ENCODE measurements at regions not wholly inside any gene's neighbourhood (a gene's known extent, or its start where the extent isn't known, plus 50 kb on each side); places are given as distances from the start of the nearest gene placed in this dataset.

GRCh38 chr5:21680196-21680595, 1172.9 kb downstream of the CDH12 start:
- intact Hi-C loops (cut with DNase I) = no loop called here
- no peak for DNase-seq
- no peak overlapping the region for H3K4me3 ChIP-seq
- H3K27ac ChIP-seq = no peak overlapping the region
- H3K36me3 ChIP-seq = no peaks in the 10 kb centered on the region
- no peaks in the 10 kb centered on the region for H3K4me1 ChIP-seq
- H3K27me3 ChIP-seq = no peaks in the 10 kb centered on the region
- H3K9me3 ChIP-seq = no peaks in the 10 kb centered on the region
- TF ChIP-seq POLR2AphosphoS5 (IDR thresholded peaks at IDR 0.05) (no peak), POLR2A (IDR thresholded peaks at IDR 0.05) (no peak), EP300 (IDR thresholded peaks at IDR 0.05) (no peak), CTCF (IDR thresholded peaks at IDR 0.05) (no peak)

DNA sequence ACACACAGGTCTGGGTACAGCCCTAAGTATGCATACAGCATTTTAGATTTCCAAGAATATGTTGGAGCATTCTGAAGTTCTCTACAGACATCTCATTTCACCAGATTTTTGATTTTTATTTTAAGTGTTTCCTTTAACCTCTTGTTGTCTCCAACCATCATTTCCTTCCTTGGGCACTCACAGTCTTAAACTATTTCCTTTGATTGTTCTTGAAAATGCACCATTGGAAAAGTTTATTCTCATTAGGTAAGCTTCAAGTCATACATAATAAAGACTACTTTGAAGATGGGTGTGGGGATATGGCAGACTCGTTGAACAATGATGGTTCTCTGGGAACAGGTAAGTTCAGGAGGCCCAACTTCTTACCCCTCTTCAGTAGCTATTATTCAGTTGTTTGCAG, 1174.6 kb downstream of the CDH12 start:
- WGBS, 2 donors = 39 to 55% methylated on average over 1 of the region's 1 CpG
- intact Hi-C loops (cut with DNase I) = no loop called here
- no peak for TF ChIP-seq EP300 (IDR thresholded peaks at IDR 0.05)
- no peak for TF ChIP-seq POLR2AphosphoS5 (IDR thresholded peaks at IDR 0.05)
- no peak for TF ChIP-seq POLR2A (IDR thresholded peaks at IDR 0.05)
- TF ChIP-seq CTCF (IDR thresholded peaks at IDR 0.05) = no peak

GRCh38 chr5:21672911-21673310, 1180.2 kb downstream of the CDH12 start:
- TF ChIP-seq EP300 (IDR thresholded peaks at IDR 0.05) = no peak
- no peak for TF ChIP-seq POLR2AphosphoS5 (IDR thresholded peaks at IDR 0.05)
- TF ChIP-seq POLR2A (IDR thresholded peaks at IDR 0.05) = no peak
- no peak for TF ChIP-seq CTCF (IDR thresholded peaks at IDR 0.05)
- DNase-seq = no peak
- no peak overlapping the region for H3K27ac ChIP-seq

More for the DNA sequence above, 1174.6 kb downstream of the CDH12 start:
- Histone ChIP-seq H3K27ac (no peak overlapping the region), H3K4me1 (no peaks in the 10 kb centered on the region), H3K4me3 (no peak overlapping the region), H3K27me3 (no peaks in the 10 kb centered on the region), H3K9me3 (no peaks in the 10 kb centered on the region), H3K36me3 (no peaks in the 10 kb centered on the region)
- DNase-seq = no peak

GRCh38 chr5:21672360-21672759, 1180.8 kb downstream of the CDH12 start:
- intact Hi-C loops (cut with DNase I) = no loop called here
- TF ChIP-seq POLR2A (IDR thresholded peaks at IDR 0.05) (no peak), CTCF (IDR thresholded peaks at IDR 0.05) (no peak), POLR2AphosphoS5 (IDR thresholded peaks at IDR 0.05) (no peak), EP300 (IDR thresholded peaks at IDR 0.05) (no peak)
- Histone ChIP-seq H3K36me3 (no peaks in the 10 kb centered on the region), H3K27ac (no peak overlapping the region), H3K27me3 (no peaks in the 10 kb centered on the region), H3K9me3 (no peaks in the 10 kb centered on the region), H3K4me3 (no peak overlapping the region), H3K4me1 (no peaks in the 10 kb centered on the region)
- no peak for DNase-seq

More at GRCh38 chr5:21672911-21673310, 1180.2 kb downstream of the CDH12 start:
- Histone ChIP-seq H3K4me3 (no peak overlapping the region), H3K36me3 (no peaks in the 10 kb centered on the region), H3K9me3 (no peaks in the 10 kb centered on the region), H3K4me1 (no peaks in the 10 kb centered on the region), H3K27me3 (no peaks in the 10 kb centered on the region)
- intact Hi-C loops (cut with DNase I) = no loop called here
- 72 to 89% methylated on average over 1 of the region's 1 CpG for WGBS, 2 donors

GRCh38 chr5:21665524-21665923, 1187.6 kb downstream of the CDH12 start:
- H3K4me1 ChIP-seq = no peaks in the 10 kb centered on the region
- H3K4me3 ChIP-seq = no peak overlapping the region
- H3K9me3 ChIP-seq = no peaks in the 10 kb centered on the region
- TF ChIP-seq CTCF (IDR thresholded peaks at IDR 0.05) = no peak
- intact Hi-C loops (cut with DNase I) = no loop called here
- H3K27me3 ChIP-seq = no peaks in the 10 kb centered on the region
- no peaks in the 10 kb centered on the region for H3K36me3 ChIP-seq
- no peak for DNase-seq
- no peak overlapping the region for H3K27ac ChIP-seq
- 50 to 77% methylated on average over 2 of the region's 2 CpGs for WGBS, 2 donors
